HG03064 (cell line): ENCODE measurements at regions not wholly inside any gene's neighbourhood (a gene's known extent, or its start where the extent isn't known, plus 50 kb on each side); places are given as distances from the start of the nearest gene placed in this dataset.

Experiments used
- ATAC-seq: cut with Tn5 transposase; IDR thresholded peaks from one replicate; pipeline ENCODE4 v1.9.1; 2021; ENCODE audit warnings: low read depth; ENCODE audit not compliant: unreplicated experiment

- no peak for ATAC-seq
Measured at GRCh38 chr21:41653954-41654491, 112.8 kb downstream of the RIPK4 start.

- ATAC-seq = no peak
Measured at GRCh38 chr21:41653243-41653953, 113.5 kb downstream of the RIPK4 start.

- no peak for ATAC-seq
Measured at GRCh38 chr21:41651830-41652229, 115.0 kb downstream of the RIPK4 start.

- ATAC-seq = no peak
Measured at GRCh38 chr21:41651406-41651805, 115.4 kb downstream of the RIPK4 start.

- no peak for ATAC-seq
Measured at GRCh38 chr21:41650526-41651145, 116.2 kb downstream of the RIPK4 start.

- ATAC-seq = no peak
Measured at GRCh38 chr21:41648591-41649031, 118.2 kb downstream of the RIPK4 start.

GRCh38 chr21:41647806-41648561 is 118.9 kb downstream of the RIPK4 start:
- no peak for ATAC-seq

- no peak for ATAC-seq
Measured at GRCh38 chr21:41643246-41643966, 123.4 kb downstream of the RIPK4 start.

- ATAC-seq = no peak
Measured at GRCh38 chr21:41641821-41642701, 124.8 kb downstream of the RIPK4 start.

- no peak for ATAC-seq
Measured at GRCh38 chr21:41641510-41641815, 125.4 kb downstream of the RIPK4 start.

- ATAC-seq = no peak
Measured at GRCh38 chr21:41640748-41641509, 125.9 kb downstream of the RIPK4 start.

GRCh38 chr21:41639766-41640165 is 127.1 kb downstream of the RIPK4 start:
- ATAC-seq = no peak

- no peak for ATAC-seq
Measured at GRCh38 chr21:41639336-41639735, 127.5 kb downstream of the RIPK4 start.

- ATAC-seq = no peak
Measured at GRCh38 chr21:41638201-41638790, 128.6 kb downstream of the RIPK4 start.

- ATAC-seq = no peak
Measured at GRCh38 chr21:41636636-41637630, 129.0 kb upstream of the TMPRSS2 start.

- ATAC-seq = no peak
Measured at GRCh38 chr21:41635874-41636273, 127.9 kb upstream of the TMPRSS2 start.

- no peak for ATAC-seq
Measured at GRCh38 chr21:41634858-41635257, 126.9 kb upstream of the TMPRSS2 start.
